ENCODE measurements at regions not wholly inside any gene's neighbourhood (a gene's known extent, or its start where the extent isn't known, plus 50 kb on each side); places are given as distances from the start of the nearest gene placed in this dataset.

- in situ Hi-C loops (cut with HindIII; ENCODE audit: low sequenced_read_pairs), result no loop called here
Measured at GRCh38 chr4:151998723-151999122, 237.9 kb upstream of the GATB start.

GRCh38 chr4:151997461-151997860 lies 236.7 kb upstream of the GATB start:
- in situ Hi-C loops (cut with HindIII; ENCODE audit: low sequenced_read_pairs), result no loop called here

GRCh38 chr4:151994429-151994828 lies 233.6 kb upstream of the GATB start:
- in situ Hi-C loops (cut with HindIII; ENCODE audit: low sequenced_read_pairs), result no loop called here

- in situ Hi-C loops (cut with HindIII; ENCODE audit: low sequenced_read_pairs), result no loop called here
Measured at GRCh38 chr4:151993521-151993920, 232.7 kb upstream of the GATB start.

- in situ Hi-C loops (cut with HindIII; ENCODE audit: low sequenced_read_pairs), result no loop called here
Measured at GRCh38 chr4:151992332-151993154, 231.7 kb upstream of the GATB start.

GRCh38 chr4:151991884-151992167 lies 231.0 kb upstream of the GATB start:
- in situ Hi-C loops (cut with HindIII; ENCODE audit: low sequenced_read_pairs), result no loop called here

- in situ Hi-C loops (cut with HindIII; ENCODE audit: low sequenced_read_pairs), result no loop called here
Measured at GRCh38 chr4:151991001-151991883, 230.4 kb upstream of the GATB start.

- in situ Hi-C loops (cut with HindIII; ENCODE audit: low sequenced_read_pairs), result no loop called here
Measured at GRCh38 chr4:151990201-151990600, 229.4 kb upstream of the GATB start.

- in situ Hi-C loops (cut with HindIII; ENCODE audit: low sequenced_read_pairs), result loop anchor here (5.0 kb wide), 1 partner anchor 106 kb away; no protein-coding TSS in a partner anchor
Measured at GRCh38 chr4:151988591-151988990, 227.8 kb upstream of the GATB start.

- in situ Hi-C loops (cut with HindIII; ENCODE audit: low sequenced_read_pairs), result loop anchor here (5.0 kb wide), 1 partner anchor 105 kb away; no protein-coding TSS in a partner anchor
Measured at GRCh38 chr4:151987606-151988005, 226.8 kb upstream of the GATB start.

- in situ Hi-C loops (cut with HindIII; ENCODE audit: low sequenced_read_pairs), result no loop called here
Measured at GRCh38 chr4:151983854-151984253, 223.0 kb upstream of the GATB start.

GRCh38 chr4:151979819-151980218 lies 219.0 kb upstream of the GATB start:
- in situ Hi-C loops (cut with HindIII; ENCODE audit: low sequenced_read_pairs), result no loop called here

- in situ Hi-C loops (cut with HindIII; ENCODE audit: low sequenced_read_pairs), result no loop called here
Measured at GRCh38 chr4:151968643-151969042, 207.8 kb upstream of the GATB start.

- in situ Hi-C loops (cut with HindIII; ENCODE audit: low sequenced_read_pairs), result no loop called here
Measured at GRCh38 chr4:151967074-151967473, 206.3 kb upstream of the GATB start.

- in situ Hi-C loops (cut with HindIII; ENCODE audit: low sequenced_read_pairs), result loop anchor here (5.0 kb wide), 1 partner anchor 70 kb away; no protein-coding TSS in a partner anchor
Measured at GRCh38 chr4:151962138-151962823, 201.5 kb upstream of the GATB start.

GRCh38 chr4:151961456-151961855 lies 200.6 kb upstream of the GATB start:
- in situ Hi-C loops (cut with HindIII; ENCODE audit: low sequenced_read_pairs), result loop anchor here (5.0 kb wide), 1 partner anchor 71 kb away; no protein-coding TSS in a partner anchor

GRCh38 chr4:151960449-151961230 lies 199.8 kb upstream of the GATB start:
- in situ Hi-C loops (cut with HindIII; ENCODE audit: low sequenced_read_pairs), result loop anchor here (5.0 kb wide), 1 partner anchor 72 kb away; no protein-coding TSS in a partner anchor

- in situ Hi-C loops (cut with HindIII; ENCODE audit: low sequenced_read_pairs), result no loop called here
Measured at GRCh38 chr4:151957153-151957552, 196.3 kb upstream of the GATB start.

- in situ Hi-C loops (cut with HindIII; ENCODE audit: low sequenced_read_pairs), result no loop called here
Measured at GRCh38 chr4:151955721-151956380, 195.0 kb upstream of the GATB start.
